ENCODE measurements at regions not wholly inside any gene's neighbourhood (a gene's known extent, or its start where the extent isn't known, plus 50 kb on each side); places are given as distances from the start of the nearest gene placed in this dataset.

DNA sequence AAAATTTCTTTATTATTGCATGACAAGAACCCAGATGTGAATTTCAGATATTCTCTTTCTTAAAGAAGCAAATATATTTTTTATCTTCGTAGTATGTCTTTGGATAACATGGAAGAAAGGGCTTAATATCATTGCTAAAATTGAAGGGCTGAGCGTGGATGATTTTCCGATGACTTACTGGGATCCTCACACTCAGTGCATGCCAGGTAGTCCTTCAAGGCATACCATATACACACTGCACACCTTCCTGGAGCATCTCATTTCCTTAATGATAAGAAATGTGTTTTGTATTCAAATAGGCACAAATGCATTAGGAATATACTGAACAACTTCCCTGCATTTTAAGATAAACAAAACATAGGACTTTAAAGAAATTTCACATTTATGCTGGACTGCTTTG, 193.9 kb upstream of the MAP3K7 start:
- DNase-seq (ENCODE audit: low spot score in 2 of 2), result no peak
- WGBS, 2 donors, result 92 to 94% methylated on average over 3 of the region's 3 CpGs
- TF ChIP-seq CTCF (IDR thresholded peaks at IDR 0.05), result no peak
- TF ChIP-seq POLR2A (IDR thresholded peaks at IDR 0.05), result no peak
- intact Hi-C loops (cut with DNase I; ENCODE audit: low total_unique reads), result no loop called here
- no peak overlapping the region for H3K4me3 ChIP-seq (ENCODE audit: low read depth, poor library complexity, severe bottlenecking)

- no peak overlapping the region for H3K4me3 ChIP-seq (ENCODE audit: low read depth, poor library complexity, severe bottlenecking)
- intact Hi-C loops (cut with DNase I; ENCODE audit: low total_unique reads), result no loop called here
- WGBS, 2 donors, result 88 to 91% methylated on average over 1 of the region's 1 CpG
- DNase-seq (ENCODE audit: low spot score in 2 of 2), result no peak
- TF ChIP-seq CTCF (IDR thresholded peaks at IDR 0.05) (no peak), POLR2A (IDR thresholded peaks at IDR 0.05) (no peak)
Measured at GRCh38 chr6:90780141-90780540, 193.3 kb upstream of the MAP3K7 start.

GRCh38 chr6:90778417-90779203, 191.7 kb upstream of the MAP3K7 start:
- no peak overlapping the region for H3K4me3 ChIP-seq (ENCODE audit: low read depth, poor library complexity, severe bottlenecking)
- WGBS, 2 donors, result 79 to 85% methylated on average over 5 of the region's 5 CpGs
- no peak for TF ChIP-seq CTCF (IDR thresholded peaks at IDR 0.05)
- no peak for TF ChIP-seq POLR2A (IDR thresholded peaks at IDR 0.05)
- no peak for DNase-seq (ENCODE audit: low spot score in 2 of 2)
- intact Hi-C loops (cut with DNase I; ENCODE audit: low total_unique reads), result no loop called here

- intact Hi-C loops (cut with DNase I; ENCODE audit: low total_unique reads), result no loop called here
- no peak for DNase-seq (ENCODE audit: low spot score in 2 of 2)
- no peak overlapping the region for H3K4me3 ChIP-seq (ENCODE audit: low read depth, poor library complexity, severe bottlenecking)
- no peak for TF ChIP-seq POLR2A (IDR thresholded peaks at IDR 0.05)
- no peak for TF ChIP-seq CTCF (IDR thresholded peaks at IDR 0.05)
Measured at GRCh38 chr6:90770778-90771177, 183.9 kb upstream of the MAP3K7 start.

- intact Hi-C loops (cut with DNase I; ENCODE audit: low total_unique reads), result no loop called here
- 43 to 54% methylated on average over 3 of the region's 3 CpGs for WGBS, 2 donors
- no peak for DNase-seq (ENCODE audit: low spot score in 2 of 2)
- no peak overlapping the region for H3K4me3 ChIP-seq (ENCODE audit: low read depth, poor library complexity, severe bottlenecking)
- TF ChIP-seq CTCF (IDR thresholded peaks at IDR 0.05), result no peak
- TF ChIP-seq POLR2A (IDR thresholded peaks at IDR 0.05), result no peak
Measured at GRCh38 chr6:90765895-90766294, 179.0 kb upstream of the MAP3K7 start.

- no peak for DNase-seq (ENCODE audit: low spot score in 2 of 2)
- 48 to 51% methylated on average over 2 of the region's 2 CpGs for WGBS, 2 donors
- H3K4me3 ChIP-seq (ENCODE audit: low read depth, poor library complexity, severe bottlenecking), result no peak overlapping the region
- intact Hi-C loops (cut with DNase I; ENCODE audit: low total_unique reads), result no loop called here
- no peak for TF ChIP-seq CTCF (IDR thresholded peaks at IDR 0.05)
- no peak for TF ChIP-seq POLR2A (IDR thresholded peaks at IDR 0.05)
Measured at GRCh38 chr6:90765491-90765890, 178.6 kb upstream of the MAP3K7 start.
